Mammary epithelial cell (primary cell): ENCODE measurements at regions not wholly inside any gene's neighbourhood (a gene's known extent, or its start where the extent isn't known, plus 50 kb on each side); places are given as distances from the start of the nearest gene placed in this dataset.

Experiments used
- CTCF ChIP-seq, 2 donors: IDR thresholded peaks in 1 of 2; conservative IDR thresholded peaks in 1 of 2; 2 replicates each; pipeline ENCODE4 v1.5.1; 2011 to 2012; ENCODE audit warnings: inconsistent platforms in 2 of 2, low read length in 2 of 2, mild to moderate bottlenecking in 2 of 2, control low read depth in 1 of 2, low read depth in 1 of 2; ENCODE audit not compliant: insufficient read depth in 1 of 2; ENCODE audit errors: extremely low read depth in 1 of 2
- EZH2 ChIP-seq: IDR thresholded peaks from 2 replicates; pipeline ENCODE4 v1.6.1; 2012; ENCODE audit warnings: low read length, inconsistent platforms, borderline replicate concordance

DNA sequence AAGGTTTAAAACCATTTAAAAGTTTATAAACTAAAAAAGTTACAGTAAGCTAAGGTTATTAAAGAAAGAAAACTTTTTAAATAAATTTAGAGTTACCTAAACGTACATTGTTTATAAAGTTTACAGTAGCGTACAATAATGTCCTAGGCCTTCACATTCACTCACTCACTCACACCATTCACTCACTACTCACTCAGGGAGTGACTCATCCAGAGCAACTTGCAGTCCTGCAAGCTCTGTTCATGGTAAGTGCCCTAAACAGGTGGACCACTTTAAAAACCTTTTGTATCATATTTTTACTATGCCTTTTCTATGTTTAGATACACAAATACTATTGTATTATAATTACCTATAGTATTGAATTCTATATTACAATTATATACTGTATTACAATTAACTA is 190.8 kb upstream of the RASA1 start:
- TF ChIP-seq EZH2 (no peak), CTCF (conservative IDR thresholded peaks at IDR 0.05 in 1 of 2, IDR thresholded peaks at IDR 0.05 in 1 of 2; ENCODE audit: extremely low read depth in 1 of 2, insufficient read depth in 1 of 2, low read depth in 1 of 2, low read length in 2 of 2) (no peak)
